Islet of Langerhans (tissue), 1 donor: ENCODE measurements at regions not wholly inside any gene's neighbourhood (a gene's known extent, or its start where the extent isn't known, plus 50 kb on each side); places are given as distances from the start of the nearest gene placed in this dataset.
"Not testable (repeated sequence)": the region's sequence is repeated elsewhere in the genome, so short reads cannot be mapped to it uniquely, and the experiment has no call there.

Experiments
- FAIRE-seq: peaks from one replicate; lab custom pipeline; 2011; peaks lifted over from hg19 to GRCh38; lab: Jason Lieb, UNC

- no peak for FAIRE-seq
Observed at GRCh38 chr4:177187371-177187770, 122.3 kb upstream of the NEIL3 start.

- FAIRE-seq: no peak
Observed at GRCh38 chr4:177190995-177191580, 118.6 kb upstream of the NEIL3 start.

- no peak for FAIRE-seq
Observed at GRCh38 chr4:177191586-177191985, 118.1 kb upstream of the NEIL3 start.

GRCh38 chr4:177191991-177192390 is 117.7 kb upstream of the NEIL3 start:
- no peak for FAIRE-seq

- not testable (repeated sequence) for FAIRE-seq
Observed at GRCh38 chr4:177193024-177193715, 116.5 kb upstream of the NEIL3 start.

GRCh38 chr4:177194906-177195305 is 114.8 kb upstream of the NEIL3 start:
- no peak for FAIRE-seq

- no peak for FAIRE-seq
Observed at GRCh38 chr4:177196615-177197014, 113.1 kb upstream of the NEIL3 start.

GRCh38 chr4:177201614-177202013 is 108.1 kb upstream of the NEIL3 start:
- FAIRE-seq: no peak

GRCh38 chr4:177204126-177204525 is 105.5 kb upstream of the NEIL3 start:
- FAIRE-seq: no peak

- no peak for FAIRE-seq
Observed at GRCh38 chr4:177214935-177215334, 94.7 kb upstream of the NEIL3 start.

- no peak for FAIRE-seq
Observed at GRCh38 chr4:177220376-177220775, 89.3 kb upstream of the NEIL3 start.

GRCh38 chr4:177222781-177223180 is 86.9 kb upstream of the NEIL3 start:
- FAIRE-seq: no peak

GRCh38 chr4:177225605-177226004 is 84.1 kb upstream of the NEIL3 start:
- FAIRE-seq: no peak

GRCh38 chr4:177227636-177228035 is 82.0 kb upstream of the NEIL3 start:
- FAIRE-seq: no peak

- no peak for FAIRE-seq
Observed at GRCh38 chr4:177228599-177228998, 81.1 kb upstream of the NEIL3 start.

- no peak for FAIRE-seq
Observed at GRCh38 chr4:177229331-177229730, 80.3 kb upstream of the NEIL3 start.

GRCh38 chr4:177232473-177232872 is 77.2 kb upstream of the NEIL3 start:
- no peak for FAIRE-seq

GRCh38 chr4:177235026-177235425 is 74.6 kb upstream of the NEIL3 start:
- FAIRE-seq: no peak

GRCh38 chr4:177236886-177237285 is 72.8 kb upstream of the NEIL3 start:
- no peak for FAIRE-seq

GRCh38 chr4:177237291-177237690 is 72.4 kb upstream of the NEIL3 start:
- FAIRE-seq: no peak

GRCh38 chr4:177239477-177239876 is 70.2 kb upstream of the NEIL3 start:
- FAIRE-seq: no peak

GRCh38 chr4:177239878-177240277 is 69.8 kb upstream of the NEIL3 start:
- FAIRE-seq: no peak

GRCh38 chr4:177242651-177243286 is 66.9 kb upstream of the NEIL3 start:
- FAIRE-seq: no peak
